HG03439 (cell line): ENCODE measurements at regions not wholly inside any gene's neighbourhood (a gene's known extent, or its start where the extent isn't known, plus 50 kb on each side); places are given as distances from the start of the nearest gene placed in this dataset.

Source experiments
- ATAC-seq: cut with Tn5 transposase; IDR thresholded peaks from one replicate; pipeline ENCODE4 v1.9.1; 2021; ENCODE audit warnings: mild to moderate bottlenecking, moderate library complexity; ENCODE audit not compliant: unreplicated experiment

DNA sequence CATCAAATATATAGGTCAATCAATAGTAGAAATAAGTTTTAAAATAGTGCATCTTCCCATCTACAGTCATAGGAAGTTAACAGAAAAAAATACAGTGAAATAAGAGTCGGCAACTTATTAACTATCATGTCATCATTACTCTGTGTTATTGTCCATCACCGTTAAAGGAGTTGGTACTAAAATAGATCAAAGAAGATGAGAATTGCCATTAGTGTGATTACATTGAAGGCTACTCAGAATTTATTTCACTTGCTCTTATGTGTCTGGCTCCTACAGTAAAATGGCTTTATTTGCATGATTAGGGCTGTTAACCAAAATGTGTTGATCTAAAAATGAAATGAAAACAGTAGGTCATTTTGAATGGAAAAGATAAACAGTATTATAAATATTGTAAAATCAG lies 162.5 kb upstream of the SLITRK1 start:
- no peak for ATAC-seq

DNA sequence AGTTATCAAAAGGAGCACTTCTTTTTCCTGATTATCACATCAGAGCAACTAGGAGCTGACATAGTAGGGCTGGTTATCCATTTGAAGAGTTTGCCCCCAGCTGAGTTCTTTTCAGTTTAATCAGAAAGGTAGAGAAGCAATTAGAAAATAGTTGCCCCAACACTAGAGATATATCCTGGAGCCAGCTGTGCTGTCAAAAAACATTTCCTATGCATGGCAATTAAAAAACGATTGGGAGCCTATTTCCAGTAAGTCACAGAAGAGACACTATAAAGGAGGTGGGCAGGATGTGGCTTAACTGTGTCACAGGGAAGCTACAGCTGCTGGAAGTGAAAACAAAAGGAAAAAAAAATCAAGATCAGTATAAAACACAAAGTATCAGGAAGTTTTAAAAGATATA lies 155.7 kb upstream of the SLITRK1 start:
- ATAC-seq: no peak

GRCh38 chr13:84032116-84032515 lies 149.8 kb upstream of the SLITRK1 start:
- ATAC-seq: no peak

DNA sequence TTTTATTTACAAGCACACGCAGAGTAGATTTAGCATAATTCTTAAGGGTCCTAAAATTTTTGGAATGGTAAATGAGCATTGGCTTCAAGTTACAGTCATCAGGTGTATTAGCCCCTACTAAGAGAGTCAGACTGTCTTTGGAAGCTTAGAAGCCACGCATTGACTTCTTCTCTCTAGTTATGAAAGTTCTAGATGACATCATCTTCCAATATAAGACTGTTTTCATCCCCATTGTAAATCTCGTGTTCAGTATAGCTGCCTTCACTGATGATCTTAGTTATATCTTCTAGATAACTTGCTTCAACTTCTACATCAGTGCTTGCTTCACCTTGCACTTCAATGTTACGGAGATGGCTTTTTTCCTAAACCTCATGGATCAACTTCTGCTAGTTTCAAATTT lies 148.8 kb upstream of the SLITRK1 start:
- ATAC-seq: no peak

GRCh38 chr13:84029396-84029795 lies 147.1 kb upstream of the SLITRK1 start:
- ATAC-seq: no peak

- no peak for ATAC-seq
These were observed 143.6 kb upstream of the SLITRK1 start for GRCh38 chr13:84025824-84026223.

DNA sequence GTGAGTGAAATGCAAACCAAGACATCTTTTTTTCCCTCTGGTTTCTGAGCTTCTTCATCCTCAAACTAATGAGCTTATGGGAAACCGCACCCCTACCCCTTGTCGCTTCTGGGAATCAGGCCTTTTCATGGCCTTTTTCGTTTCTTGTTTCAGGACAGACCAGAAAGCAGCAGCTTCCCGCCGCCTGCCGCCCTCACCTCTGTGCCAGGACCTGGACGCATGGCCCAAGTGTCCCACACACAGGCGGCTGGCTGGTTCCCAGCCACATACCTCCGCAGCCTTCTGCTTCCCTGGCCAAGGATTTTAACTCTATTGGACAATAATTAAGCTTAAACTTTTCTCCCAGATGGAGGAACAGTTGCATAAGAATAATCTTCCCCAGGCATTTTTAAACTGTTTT lies 114.1 kb upstream of the SLITRK1 start:
- ATAC-seq: no peak

- no peak for ATAC-seq
These were observed 113.7 kb upstream of the SLITRK1 start for GRCh38 chr13:83995930-83996329.

DNA sequence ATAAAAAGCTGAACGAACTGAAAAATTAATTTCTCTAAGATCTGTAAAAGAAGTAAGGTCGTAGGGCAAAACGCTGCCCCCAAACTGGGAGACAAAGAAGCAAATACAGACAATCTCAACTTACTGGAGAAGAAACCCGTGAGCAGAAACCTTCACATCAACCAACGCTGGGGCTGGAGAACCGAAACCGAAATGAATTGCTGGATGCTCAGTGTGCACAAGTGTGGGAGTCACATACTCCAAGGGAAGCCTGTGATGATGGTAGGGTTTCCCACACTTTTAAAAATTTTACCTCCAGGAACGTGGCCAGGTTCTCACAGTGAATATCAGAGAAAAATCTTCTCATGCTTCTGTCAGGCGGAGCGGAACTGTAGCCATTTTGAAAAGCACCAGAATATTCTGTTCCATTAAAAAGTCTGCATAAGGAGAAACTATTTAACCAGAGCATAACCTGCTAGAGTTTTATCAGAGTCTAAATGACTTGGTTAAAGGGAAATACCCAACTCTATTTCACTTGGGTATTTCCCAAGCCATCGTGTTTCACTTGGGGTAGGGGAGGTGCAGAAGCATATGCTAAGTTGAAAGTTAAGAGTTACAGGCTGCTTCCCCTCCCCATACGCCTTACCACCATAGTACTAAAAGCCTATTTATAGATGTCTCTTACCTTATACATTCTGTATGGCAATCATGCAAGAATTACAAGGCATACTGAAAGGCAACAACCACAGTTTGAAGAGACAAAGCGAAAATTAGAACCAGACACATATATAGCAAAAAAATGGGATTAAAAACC lies 110.5 kb upstream of the SLITRK1 start:
- no peak for ATAC-seq

- ATAC-seq: no peak
These were observed 105.1 kb upstream of the SLITRK1 start for GRCh38 chr13:83987394-83987793.

GRCh38 chr13:83984793-83985192 lies 102.5 kb upstream of the SLITRK1 start:
- ATAC-seq: no peak

GRCh38 chr13:83980331-83980730 lies 98.1 kb upstream of the SLITRK1 start:
- ATAC-seq: no peak

DNA sequence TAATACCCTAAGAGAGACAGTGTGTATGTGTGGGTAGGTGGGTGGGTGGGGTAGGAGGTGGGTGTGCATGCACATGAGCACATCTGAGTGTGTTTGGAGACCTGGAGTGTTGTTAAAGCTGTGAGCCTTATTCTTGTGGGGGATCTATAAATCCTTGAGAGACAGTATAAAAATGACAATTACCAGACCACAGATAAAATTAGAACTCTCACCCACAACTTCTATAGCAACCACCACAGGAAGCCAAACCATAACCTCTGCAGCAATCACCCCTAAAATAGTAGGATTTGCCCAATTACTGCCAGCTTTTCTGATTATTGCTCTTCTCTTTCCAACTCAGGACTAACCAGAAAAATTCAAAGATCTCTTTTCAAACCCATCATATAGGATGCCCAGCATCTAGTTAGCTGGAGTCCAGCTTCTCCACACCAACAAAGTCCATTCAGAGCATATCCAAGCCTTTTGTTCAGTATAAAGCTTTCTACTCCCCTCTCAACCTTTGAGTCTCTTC lies 93.4 kb upstream of the SLITRK1 start:
- ATAC-seq: no peak

DNA sequence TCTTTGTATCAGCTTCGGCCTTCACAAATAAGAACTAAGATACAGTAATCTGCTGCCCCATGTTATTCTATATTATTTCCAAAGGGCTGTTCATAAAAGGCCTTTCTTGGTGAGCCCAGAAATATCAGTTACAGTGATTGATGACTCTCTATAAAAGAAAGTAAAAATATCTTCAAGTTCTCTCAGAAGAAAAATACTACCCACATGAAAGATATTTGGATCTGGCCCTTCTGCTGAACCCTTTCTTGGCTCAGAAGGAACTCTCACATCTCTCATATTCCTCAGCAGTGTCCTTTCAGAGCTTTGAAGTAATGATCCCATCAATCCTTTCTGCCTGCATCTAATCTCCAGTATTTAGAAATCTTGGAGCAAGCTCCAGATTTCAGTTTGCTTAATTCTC lies 76.3 kb upstream of the SLITRK1 start:
- ATAC-seq: no peak

- no peak for ATAC-seq
These were observed 72.7 kb upstream of the SLITRK1 start for GRCh38 chr13:83955011-83955410.

- no peak for ATAC-seq
These were observed 71.6 kb upstream of the SLITRK1 start for GRCh38 chr13:83953916-83954315.

DNA sequence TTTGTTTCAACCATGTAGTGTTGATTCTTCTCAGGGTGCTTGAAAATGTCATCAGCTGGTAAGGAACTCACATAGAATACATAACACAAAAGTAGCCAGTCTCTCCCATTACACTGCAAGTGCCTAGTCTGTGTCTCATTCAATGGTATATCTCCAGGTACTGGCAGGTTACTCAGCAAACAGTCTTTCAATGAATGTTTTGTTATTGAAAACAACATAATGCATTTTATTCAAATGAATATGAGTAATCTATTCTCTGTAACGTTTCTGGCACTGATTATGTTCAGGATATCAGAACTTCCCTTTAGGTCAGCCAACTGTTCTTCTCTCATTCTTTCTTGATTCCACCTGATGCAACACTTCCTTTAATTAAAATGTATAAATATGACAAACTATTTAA lies 68.0 kb upstream of the SLITRK1 start:
- no peak for ATAC-seq

DNA sequence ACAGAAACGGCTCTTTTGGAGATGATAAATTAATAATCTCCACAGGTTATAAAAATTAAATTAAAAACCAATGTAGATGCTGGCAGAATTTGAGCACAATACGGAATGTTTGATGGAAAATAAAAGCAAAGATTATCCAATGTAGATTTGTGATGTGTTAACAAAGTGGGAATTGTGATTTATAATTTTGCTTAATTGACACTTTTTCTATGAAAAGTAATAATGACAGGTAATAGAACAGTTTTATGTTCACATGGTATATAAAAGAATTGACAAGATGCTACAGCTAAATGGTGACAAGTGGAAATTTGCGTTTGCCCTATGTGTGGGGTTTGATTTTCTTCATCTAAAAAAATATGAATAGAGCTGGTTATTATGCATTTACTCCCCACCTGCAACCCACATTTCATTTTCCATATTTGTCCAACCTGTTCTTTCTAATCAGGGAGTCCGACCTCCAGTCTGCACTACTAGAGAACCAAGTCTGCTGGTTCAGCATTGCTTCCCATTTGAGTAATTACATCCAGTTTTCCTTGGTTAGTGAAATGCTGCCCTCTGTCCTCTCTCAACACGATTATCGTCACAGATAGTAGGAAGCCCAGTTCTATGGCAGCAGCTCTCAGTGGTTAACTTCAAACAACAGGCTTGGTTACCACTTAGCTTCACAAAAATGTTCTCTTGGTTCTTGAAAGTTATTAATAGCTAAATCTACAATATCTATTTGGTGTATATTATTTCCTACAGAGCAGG lies 61.4 kb upstream of the SLITRK1 start:
- no peak for ATAC-seq

DNA sequence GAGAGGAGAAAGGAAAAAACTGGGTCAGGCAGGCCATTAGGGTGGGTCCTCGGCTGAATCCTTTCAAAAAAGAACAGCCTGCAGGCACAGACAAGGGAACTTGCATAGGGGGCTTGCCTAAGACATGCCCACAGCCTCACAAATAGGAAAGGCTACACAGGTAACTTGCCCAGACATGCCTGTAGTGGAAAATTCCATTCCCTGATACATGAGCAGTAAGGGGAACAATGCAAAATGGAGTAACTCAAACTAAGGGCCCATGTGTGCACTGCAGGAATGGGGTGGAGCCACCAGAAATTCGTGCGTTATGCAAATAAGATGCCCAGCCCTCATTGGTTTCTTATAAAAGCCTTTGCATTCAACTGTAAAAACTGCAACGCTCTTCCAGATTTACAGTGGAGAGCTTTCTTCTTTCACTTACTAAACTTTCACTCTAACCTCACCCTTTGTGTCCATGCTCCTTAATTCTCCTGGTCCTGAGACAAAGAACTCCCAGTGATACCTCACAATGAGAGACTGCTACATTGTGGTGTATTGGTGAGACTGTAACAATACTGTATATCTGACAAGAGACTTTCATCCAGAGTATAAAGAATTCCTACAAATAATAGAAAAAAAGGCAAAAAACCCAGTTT lies 59.5 kb upstream of the SLITRK1 start:
- ATAC-seq: no peak

GRCh38 chr13:83940742-83941141 lies 58.5 kb upstream of the SLITRK1 start:
- ATAC-seq: no peak

- no peak for ATAC-seq
These were observed 55.3 kb upstream of the SLITRK1 start for GRCh38 chr13:83937579-83937978.

DNA sequence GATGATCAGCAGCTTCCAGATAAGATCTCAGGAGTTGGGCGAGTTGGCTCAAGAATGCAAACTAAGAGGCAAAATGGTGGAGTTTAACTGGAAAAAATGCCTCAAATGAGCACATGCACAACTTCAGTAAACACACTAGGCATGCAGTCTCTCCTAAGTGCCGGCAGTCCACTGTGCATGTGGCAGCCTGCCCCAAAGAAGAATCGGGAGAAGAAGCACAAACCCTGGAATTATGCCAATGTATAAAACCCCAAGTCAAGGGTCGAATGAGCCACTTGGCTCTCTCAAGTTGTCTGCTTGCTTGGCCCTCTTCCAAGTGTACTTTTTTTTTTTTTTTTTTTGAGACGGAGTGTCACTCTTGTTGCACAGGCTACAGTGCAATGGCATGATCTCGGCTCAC lies 53.3 kb upstream of the SLITRK1 start:
- no peak for ATAC-seq
